LNCaP clone FGC (cell line): ENCODE measurements at regions not wholly inside any gene's neighbourhood (a gene's known extent, or its start where the extent isn't known, plus 50 kb on each side); places are given as distances from the start of the nearest gene placed in this dataset.

ENCODE experiments used
- DNase-seq: peaks from one replicate; pipeline ENCODE4 v3.0.0-alpha.2; 2011; ENCODE audit warnings: low read depth
- H3K4me3 ChIP-seq: 2 replicates; pipeline ENCODE4 v1.5.1; 2011; ENCODE audit warnings: mild to moderate bottlenecking, low read depth, low read length, control low read depth
- CTCF ChIP-seq: IDR thresholded peaks from 2 replicates; pipeline ENCODE4 v1.5.1; 2012; ENCODE audit warnings: mild to moderate bottlenecking; ENCODE audit not compliant: control insufficient read depth, insufficient read depth; ENCODE audit errors: extremely low read depth

DNA sequence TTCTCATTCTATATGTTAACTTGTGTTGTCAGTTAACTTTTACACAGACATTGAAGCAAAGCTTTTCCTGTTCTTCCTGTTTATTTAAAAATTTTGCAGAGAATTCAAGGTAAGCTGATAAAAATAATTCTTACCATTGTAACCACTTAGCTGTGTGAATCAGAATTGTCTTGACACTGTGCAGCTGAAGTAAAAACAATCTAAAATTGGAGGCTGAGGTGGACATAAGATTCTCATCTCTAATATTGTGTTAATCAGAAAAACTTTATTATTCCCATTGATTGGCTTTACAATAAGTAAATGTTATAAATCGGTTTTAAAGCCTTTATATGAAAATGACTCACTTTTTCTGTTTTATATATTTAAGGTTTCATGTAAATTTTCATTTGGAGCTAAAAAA is 240.3 kb upstream of the PLEKHG7 start:
- DNase-seq, result no peak
- H3K4me3 ChIP-seq, result no peak overlapping the region
- TF ChIP-seq CTCF, result no peak

GRCh38 chr12:92462049-92462448 is 240.7 kb upstream of the PLEKHG7 start:
- H3K4me3 ChIP-seq, result no peak overlapping the region
- no peak for DNase-seq
- no peak for TF ChIP-seq CTCF

DNA sequence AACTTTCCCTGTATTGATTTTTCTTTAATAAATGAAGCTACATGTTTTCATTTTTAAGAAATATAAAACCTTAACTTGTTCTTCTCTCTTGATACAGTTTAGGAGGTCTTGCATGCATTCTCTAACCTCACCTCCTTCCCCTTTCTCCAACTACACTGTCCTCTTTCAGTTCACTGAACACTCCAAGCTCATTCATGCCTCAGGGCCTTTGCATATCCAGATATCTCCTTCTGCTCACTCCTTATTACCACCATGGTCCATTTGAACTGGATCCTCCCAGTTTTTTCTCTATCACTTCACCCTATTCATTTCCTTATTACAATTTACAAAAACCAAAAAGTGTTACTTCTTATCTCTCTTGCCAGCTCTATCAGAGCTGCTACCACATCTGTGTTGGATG is 242.9 kb upstream of the PLEKHG7 start:
- no peak for TF ChIP-seq CTCF
- no peak overlapping the region for H3K4me3 ChIP-seq

GRCh38 chr12:92458996-92459395 is 243.8 kb upstream of the PLEKHG7 start:
- H3K4me3 ChIP-seq, result no peak overlapping the region
- TF ChIP-seq CTCF, result no peak
- DNase-seq, result no peak

More for the DNA sequence above, 242.9 kb upstream of the PLEKHG7 start:
- DNase-seq, result no peak

- no peak overlapping the region for H3K4me3 ChIP-seq
- no peak for TF ChIP-seq CTCF
- no peak for DNase-seq
These were observed 245.2 kb upstream of the PLEKHG7 start for GRCh38 chr12:92457458-92458180.

DNA sequence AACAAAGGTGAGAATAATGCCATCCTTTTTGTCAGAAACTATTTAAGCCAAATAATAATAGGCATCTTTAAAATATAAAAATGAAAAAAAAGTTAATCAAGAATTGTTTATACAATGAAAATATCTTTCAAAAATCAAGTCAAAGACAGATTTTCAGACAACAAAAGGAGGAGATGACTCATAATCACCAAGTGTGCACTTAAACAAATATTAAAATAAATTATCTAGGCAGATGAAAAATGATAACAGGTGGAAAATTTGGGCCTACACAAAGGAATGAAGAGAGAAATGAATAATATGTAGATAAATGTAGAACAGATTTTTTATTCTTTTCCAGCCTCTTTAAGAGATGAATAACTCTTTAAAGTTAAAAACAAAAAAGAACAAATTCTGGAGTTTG is 250.0 kb upstream of the PLEKHG7 start:
- H3K4me3 ChIP-seq, result no peak overlapping the region
- no peak for DNase-seq
- no peak for TF ChIP-seq CTCF

DNA sequence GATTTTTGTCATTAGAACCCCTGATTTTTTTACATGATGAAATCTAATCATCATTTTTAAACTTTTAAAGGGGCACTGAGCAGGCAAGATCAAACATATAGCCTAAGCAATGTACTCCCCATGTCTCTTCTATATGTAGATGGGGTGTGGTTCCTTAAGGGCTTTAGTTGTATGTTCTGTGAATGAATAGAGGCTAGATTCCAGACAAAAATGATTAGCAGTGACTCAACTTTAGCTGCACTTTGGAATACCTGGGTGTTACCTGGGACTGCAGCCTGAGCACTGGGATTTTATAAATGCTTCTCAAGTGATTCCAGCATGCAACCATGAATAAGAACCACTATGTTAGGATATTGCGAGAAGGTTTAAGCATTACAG is 256.7 kb upstream of the PLEKHG7 start:
- H3K4me3 ChIP-seq, result no peak overlapping the region
- DNase-seq, result no peak
- no peak for TF ChIP-seq CTCF
